Right cardiac atrium (tissue), 5 donors: ENCODE measurements at regions not wholly inside any gene's neighbourhood (a gene's known extent, or its start where the extent isn't known, plus 50 kb on each side); places are given as distances from the start of the nearest gene placed in this dataset.
A peak's percentile ranks its signal among the peaks of the same experiment; 100 is the strongest.
"Not testable (repeated sequence)": the region's sequence is repeated elsewhere in the genome, so short reads cannot be mapped to it uniquely, and the experiment has no call there.

Source experiments
- ATAC-seq, 2 donors: fragments of 200-7000 bp; cut with Tn5 transposase; one replicate each; pipeline versions ENCODE4 v1.8.0 to v1.9.1; 2020; ENCODE audit warnings: moderate library complexity in 2 of 2, mild to moderate bottlenecking in 1 of 2
- DNase-seq, 3 donors: peaks; one replicate each; pipeline ENCODE4 v3.0.0-alpha.2; 2020
- H3K27ac ChIP-seq: one replicate; pipeline ENCODE4 v1.5.1; 2013; ENCODE audit warnings: mild to moderate bottlenecking, low read length, control low read depth, moderate library complexity
- H3K27me3 ChIP-seq: one replicate; pipeline ENCODE4 v1.6.1; 2013; ENCODE audit not compliant: control insufficient read depth, insufficient read depth
- H3K4me1 ChIP-seq: one replicate; pipeline ENCODE4 v1.6.1; 2013; ENCODE audit warnings: low read length; ENCODE audit not compliant: control insufficient read depth, insufficient read depth
- H3K4me3 ChIP-seq: one replicate; pipeline ENCODE4 v1.5.1; 2013; ENCODE audit warnings: low read length, control low read depth
- H3K9me3 ChIP-seq: one replicate; pipeline ENCODE4 v1.6.1; 2013; ENCODE audit warnings: low read length; ENCODE audit not compliant: control insufficient read depth
- whole genome bisulfite sequencing: extraction: QIAGEN DNeasy Blood & Tissue Kit; methylation state at CpG from one replicate; pipeline ENCODE4 v1.1.7; 2013; 5-methylcytosine and 5-hydroxymethylcytosine counted together
- intact Hi-C, 4 donors: fragments of 100-400 bp; cut with DNase I; formaldehyde crosslinking; loops; one replicate each; pipeline versions ENCODE4 v1.11.0 to v1.14.0; 2022 to 2023
- donor health status: healthy with polysubstance abuse.
- donor health status: DM: no; HTN: yes; CAD: no.
- donor health status: DM: no; HTN: no; CAD: no.
- donor health status: DM: no; HTN: yes; CAD: no; lungs with severe emphysema.
- donor health status: DM: yes; HTN: yes; CAD: no.

- no peak overlapping the region for H3K27ac ChIP-seq
- no peak overlapping the region for H3K4me3 ChIP-seq
- peak in 1 of 3 donors; percentile 2 for DNase-seq
- intact Hi-C loops, result no loop called here
- no peak for ATAC-seq
- WGBS, result 89% methylated on average over 8 of the region's 8 CpGs
- H3K4me1 ChIP-seq, result no peaks in the 10 kb centered on the region
- no peaks in the 10 kb centered on the region for H3K9me3 ChIP-seq
- H3K27me3 ChIP-seq, result no peaks in the 10 kb centered on the region
Measured at GRCh38 chr1:73491621-73492020, 706.4 kb downstream of the LRRIQ3 start.

DNA sequence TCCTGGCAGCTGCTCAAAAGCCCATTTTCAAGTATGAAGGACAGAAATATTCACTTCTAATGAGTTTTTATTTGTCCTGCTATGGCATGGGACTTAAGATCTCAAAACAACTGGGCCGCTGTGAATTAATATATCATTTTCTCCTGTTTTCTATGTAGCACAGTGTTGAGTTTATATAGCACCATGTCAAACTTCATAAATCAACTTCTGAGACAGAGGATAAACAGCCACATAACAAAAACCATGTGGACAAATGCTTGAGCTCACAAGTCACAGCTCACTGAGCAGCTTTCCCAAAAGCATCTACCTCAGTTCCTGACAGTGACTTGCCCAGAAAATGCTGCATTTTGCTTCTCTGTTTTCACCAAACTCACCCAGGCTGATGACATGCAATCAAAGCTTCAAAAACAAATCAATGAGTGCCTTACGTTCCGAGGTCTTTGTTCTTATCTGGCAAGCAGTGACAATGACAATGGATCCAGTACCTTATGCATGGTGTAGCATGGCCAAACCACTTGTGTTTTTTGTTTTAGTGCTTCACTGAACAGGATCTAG is 722.6 kb downstream of the LRRIQ3 start:
- Histone ChIP-seq H3K9me3 (no peaks in the 10 kb centered on the region), H3K4me1 (no peaks in the 10 kb centered on the region), H3K27ac (no peak overlapping the region), H3K27me3 (no peaks in the 10 kb centered on the region), H3K4me3 (no peak overlapping the region)
- WGBS, result 65% methylated on average over 3 of the region's 3 CpGs
- ATAC-seq (no peak), DNase-seq (no peak)
- intact Hi-C loops, result no loop called here

GRCh38 chr1:73472810-73473209 is 725.2 kb downstream of the LRRIQ3 start:
- no peaks in the 10 kb centered on the region for H3K9me3 ChIP-seq
- intact Hi-C loops, result no loop called here
- no peak for ATAC-seq

GRCh38 chr1:73467731-73468130 is 730.2 kb downstream of the LRRIQ3 start:
- intact Hi-C loops, result no loop called here
- no peak overlapping the region for H3K27ac ChIP-seq
- no peak for ATAC-seq
- H3K9me3 ChIP-seq, result no peaks in the 10 kb centered on the region
- no peaks in the 10 kb centered on the region for H3K4me1 ChIP-seq
- DNase-seq, result no peak
- H3K27me3 ChIP-seq, result no peaks in the 10 kb centered on the region
- no peak overlapping the region for H3K4me3 ChIP-seq

More at GRCh38 chr1:73472810-73473209, 725.2 kb downstream of the LRRIQ3 start:
- Histone ChIP-seq H3K27ac (no peak overlapping the region), H3K27me3 (no peaks in the 10 kb centered on the region), H3K4me1 (no peaks in the 10 kb centered on the region), H3K4me3 (no peak overlapping the region)
- WGBS, result 83% methylated on average over 7 of the region's 7 CpGs
- DNase-seq, result no peak

DNA sequence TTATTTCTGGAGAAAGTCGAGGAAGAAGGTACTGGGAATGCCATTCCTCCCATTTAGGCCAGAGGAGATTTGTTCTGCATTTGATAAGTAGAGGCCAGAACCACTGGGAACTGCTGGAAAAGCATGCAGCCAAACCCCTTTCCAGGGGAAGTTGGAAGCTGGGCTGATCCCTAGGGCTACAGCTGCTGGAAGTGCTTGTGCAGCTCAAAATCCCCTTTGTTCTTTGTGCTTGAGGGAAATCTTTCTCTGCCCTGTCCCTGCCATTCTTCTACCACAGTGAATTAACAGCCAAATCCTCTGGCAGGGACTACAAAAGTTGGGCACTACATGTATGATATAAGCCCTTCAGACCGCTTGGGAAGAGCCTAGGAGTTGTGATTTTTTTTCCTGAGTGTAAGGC is 734.1 kb downstream of the LRRIQ3 start:
- intact Hi-C loops, result no loop called here
- no peaks in the 10 kb centered on the region for H3K4me1 ChIP-seq
- ATAC-seq, result peak in 1 of 2 donors; percentile 48
- no peaks in the 10 kb centered on the region for H3K27me3 ChIP-seq
- 49% methylated on average over 2 of the region's 2 CpGs for WGBS
- H3K4me3 ChIP-seq, result no peak overlapping the region
- DNase-seq, result peak in 1 of 3 donors; percentile 25
- H3K9me3 ChIP-seq, result no peaks in the 10 kb centered on the region
- no peak overlapping the region for H3K27ac ChIP-seq

DNA sequence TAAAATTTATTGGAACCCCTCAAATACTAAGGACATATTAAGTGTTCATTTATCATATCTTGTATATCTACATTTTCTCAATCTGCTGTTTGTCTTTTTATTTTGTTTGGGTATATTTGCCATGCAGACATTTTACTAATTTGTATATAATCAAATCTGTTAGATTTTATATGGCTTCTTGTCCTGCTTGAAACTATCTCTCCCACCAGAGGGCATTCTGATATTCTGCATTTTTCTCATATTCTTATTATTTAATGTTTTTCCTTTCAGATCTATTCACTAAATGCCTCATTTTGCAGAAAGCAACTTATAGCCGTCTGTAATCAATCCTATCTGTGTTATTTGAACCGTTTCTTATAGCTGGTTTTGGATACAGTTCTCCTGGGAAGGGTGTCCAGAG is 745.5 kb downstream of the LRRIQ3 start:
- DNase-seq (no peak), ATAC-seq (no peak)
- H3K4me1 ChIP-seq, result no peaks in the 10 kb centered on the region
- no peaks in the 10 kb centered on the region for H3K27me3 ChIP-seq
- 28% methylated on average over 2 of the region's 2 CpGs for WGBS
- H3K27ac ChIP-seq, result no peak overlapping the region
- H3K4me3 ChIP-seq, result no peak overlapping the region
- no peaks in the 10 kb centered on the region for H3K9me3 ChIP-seq
- intact Hi-C loops, result no loop called here

DNA sequence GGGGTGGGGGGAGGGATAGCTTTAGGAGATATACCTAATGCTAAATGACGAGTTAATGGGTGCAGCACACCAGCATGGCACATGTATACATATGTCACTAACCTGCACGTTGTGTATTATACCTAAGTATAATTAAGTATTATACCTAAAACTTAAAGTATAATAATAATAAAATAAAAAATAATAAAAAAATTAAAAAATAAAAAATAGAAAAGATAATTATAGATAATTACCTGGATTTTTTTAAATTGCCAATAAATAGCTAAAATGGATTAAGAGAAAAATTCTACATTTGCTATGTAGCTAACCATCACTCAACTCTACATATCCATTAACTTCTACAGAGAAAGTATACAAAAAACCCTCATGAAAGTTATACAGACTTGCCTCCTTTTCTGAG is 747.3 kb downstream of the LRRIQ3 start:
- H3K27me3 ChIP-seq, H3K4me3 ChIP-seq, H3K27ac ChIP-seq, H3K9me3 ChIP-seq, intact Hi-C loops, DNase-seq, H3K4me1 ChIP-seq, ATAC-seq: not testable (repeated sequence)
- 93% methylated on average over 2 of the region's 2 CpGs for WGBS

DNA sequence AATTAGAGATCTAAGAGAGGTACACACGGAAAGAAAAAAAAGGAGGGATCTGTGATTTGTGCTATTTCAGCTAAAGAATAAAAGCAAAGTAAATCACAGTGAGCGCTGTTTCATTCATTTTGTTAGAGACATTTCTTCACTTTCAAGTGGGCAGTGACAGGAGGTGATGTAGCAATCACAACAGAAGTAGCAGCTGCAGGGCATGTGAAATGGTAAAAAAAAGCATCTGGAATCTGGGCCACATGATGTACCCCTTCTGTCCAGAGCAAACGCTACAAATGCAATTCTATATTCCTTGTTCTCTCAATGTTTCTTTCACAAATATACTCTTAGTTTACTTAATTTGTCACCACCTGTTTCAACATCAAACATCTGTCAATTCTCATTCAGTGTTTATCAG is 786.5 kb downstream of the LRRIQ3 start:
- 40% methylated on average over 3 of the region's 3 CpGs for WGBS
- Histone ChIP-seq H3K9me3 (no peaks in the 10 kb centered on the region), H3K4me3 (no peak overlapping the region), H3K27ac (no peak overlapping the region), H3K4me1 (no peaks in the 10 kb centered on the region), H3K27me3 (no peaks in the 10 kb centered on the region)
- intact Hi-C loops, result no loop called here
- DNase-seq, result no peak
- no peak for ATAC-seq

DNA sequence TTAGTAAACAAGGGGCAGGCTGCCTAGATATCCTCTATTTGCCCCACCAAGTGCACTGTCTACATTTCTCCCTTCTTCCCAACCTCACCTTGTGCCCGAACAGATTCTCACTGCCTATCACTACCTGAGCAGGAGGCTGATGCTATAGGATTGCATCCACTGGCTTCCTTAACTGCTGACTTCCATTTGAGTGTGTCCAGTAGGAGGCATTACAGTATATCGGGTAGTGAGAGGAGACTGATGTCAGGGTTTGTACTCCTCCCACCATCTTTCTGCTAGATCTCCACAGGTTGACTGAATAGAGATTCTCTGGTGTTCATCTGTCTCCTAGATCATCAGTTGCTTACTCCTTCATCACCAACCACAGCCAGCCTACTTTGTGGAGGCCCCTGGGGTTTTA is 796.3 kb downstream of the LRRIQ3 start:
- Histone ChIP-seq H3K4me3 (no peak overlapping the region), H3K9me3 (no peaks in the 10 kb centered on the region), H3K27ac (no peak overlapping the region), H3K4me1 (no peaks in the 10 kb centered on the region), H3K27me3 (no peaks in the 10 kb centered on the region)
- no peak for ATAC-seq
- WGBS, result 79% methylated on average over 2 of the region's 2 CpGs
- DNase-seq, result no peak
- intact Hi-C loops, result no loop called here

DNA sequence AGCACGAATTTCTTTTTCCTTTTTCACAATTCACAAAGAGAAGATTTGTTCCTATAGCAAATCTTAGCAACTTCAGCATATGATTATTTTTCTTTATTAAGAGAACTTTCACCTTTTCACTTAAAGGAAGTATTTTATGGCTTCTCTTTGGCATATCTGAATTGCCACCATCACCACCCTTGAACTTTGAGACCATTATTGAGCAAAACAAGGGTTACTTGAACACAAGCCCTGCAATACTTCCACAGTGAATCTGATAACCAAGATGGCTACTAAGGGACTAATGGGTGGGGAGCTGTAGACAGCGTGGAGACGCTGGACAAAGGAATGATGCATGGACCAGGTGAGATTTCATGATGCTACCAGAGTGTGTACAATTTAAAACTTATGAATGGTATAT is 815.0 kb downstream of the LRRIQ3 start:
- ATAC-seq, result no peak
- no peaks in the 10 kb centered on the region for H3K27me3 ChIP-seq
- DNase-seq, result no peak
- no peaks in the 10 kb centered on the region for H3K4me1 ChIP-seq
- H3K4me3 ChIP-seq, result no peak overlapping the region
- H3K9me3 ChIP-seq, result no peaks in the 10 kb centered on the region
- intact Hi-C loops, result no loop called here
- WGBS, result 76% methylated on average over 3 of the region's 3 CpGs
- no peak overlapping the region for H3K27ac ChIP-seq

DNA sequence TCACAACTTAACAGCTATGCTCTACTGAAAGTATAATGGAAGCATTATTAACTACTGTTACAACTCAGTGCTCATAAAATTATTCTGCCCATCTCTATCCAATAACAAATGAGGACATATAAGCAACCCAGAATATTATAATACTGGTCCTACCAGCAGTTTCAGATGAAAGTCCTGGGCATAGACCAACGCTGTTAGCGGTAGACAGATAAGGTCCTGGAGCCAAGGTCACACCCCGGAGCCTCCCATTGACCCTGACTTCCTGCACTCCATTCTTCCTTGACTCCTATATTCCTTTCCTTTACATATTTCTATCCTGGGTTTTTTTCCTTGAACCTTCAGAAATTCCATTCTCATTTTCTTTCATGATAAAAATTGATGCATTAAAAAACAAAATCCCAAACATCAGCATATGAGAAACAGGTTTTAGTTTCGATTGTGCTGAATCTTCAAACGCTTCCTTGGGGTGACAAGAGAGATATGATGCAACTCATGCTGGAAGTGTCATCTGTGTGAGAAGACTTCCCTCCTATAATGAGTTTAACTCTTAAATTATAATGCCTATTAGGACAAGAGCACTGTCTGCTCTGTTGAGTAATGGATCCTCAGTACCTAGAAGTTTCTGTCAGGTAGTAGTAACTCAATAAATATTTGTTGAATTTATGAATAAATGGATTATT is 831.1 kb downstream of the LRRIQ3 start:
- ATAC-seq (no peak), DNase-seq (no peak)
- no peak overlapping the region for H3K27ac ChIP-seq
- no peaks in the 10 kb centered on the region for H3K9me3 ChIP-seq
- no peaks in the 10 kb centered on the region for H3K4me1 ChIP-seq
- 61% methylated on average over 5 of the region's 5 CpGs for WGBS
- intact Hi-C loops, result no loop called here
- no peaks in the 10 kb centered on the region for H3K27me3 ChIP-seq
- H3K4me3 ChIP-seq, result no peak overlapping the region

DNA sequence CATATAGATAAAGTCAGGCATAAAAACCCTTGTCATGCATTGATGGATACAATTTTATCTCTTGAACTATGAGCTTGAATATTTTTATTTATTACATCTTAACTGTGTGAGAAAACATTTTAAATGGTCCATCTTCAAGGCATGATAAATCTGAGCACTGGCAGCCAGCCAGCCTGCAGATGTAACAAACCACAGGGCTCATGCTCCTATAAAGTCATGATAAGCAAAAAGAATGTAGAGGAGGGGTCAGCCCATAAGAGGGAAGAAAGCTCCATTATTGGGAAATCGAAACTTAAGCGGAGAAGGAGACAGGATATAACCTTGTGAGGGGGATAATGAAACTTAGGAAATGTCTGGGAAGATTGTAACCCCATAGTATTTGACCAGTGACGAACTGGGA is 839.0 kb downstream of the LRRIQ3 start:
- DNase-seq, result no peak
- H3K9me3 ChIP-seq, result no peaks in the 10 kb centered on the region
- H3K27ac ChIP-seq, result no peak overlapping the region
- intact Hi-C loops, result no loop called here
- 56% methylated on average over 3 of the region's 3 CpGs for WGBS
- no peaks in the 10 kb centered on the region for H3K27me3 ChIP-seq
- H3K4me3 ChIP-seq, result no peak overlapping the region
- no peaks in the 10 kb centered on the region for H3K4me1 ChIP-seq
- no peak for ATAC-seq
